ENCODE measurements at regions not wholly inside any gene's neighbourhood (a gene's known extent, or its start where the extent isn't known, plus 50 kb on each side); places are given as distances from the start of the nearest gene placed in this dataset.
"Not testable (repeated sequence)": the region's sequence is repeated elsewhere in the genome, so short reads cannot be mapped to it uniquely, and the experiment has no call there.

GRCh38 chr5:71771191-71771590 is 52.1 kb downstream of the CARTPT start:
- DNase-seq = no peak

GRCh38 chr5:71778678-71779276 is 59.7 kb downstream of the CARTPT start:
- no peak for DNase-seq

- no peak for DNase-seq
Observed at GRCh38 chr5:71780597-71780996, 61.5 kb downstream of the CARTPT start.

DNA sequence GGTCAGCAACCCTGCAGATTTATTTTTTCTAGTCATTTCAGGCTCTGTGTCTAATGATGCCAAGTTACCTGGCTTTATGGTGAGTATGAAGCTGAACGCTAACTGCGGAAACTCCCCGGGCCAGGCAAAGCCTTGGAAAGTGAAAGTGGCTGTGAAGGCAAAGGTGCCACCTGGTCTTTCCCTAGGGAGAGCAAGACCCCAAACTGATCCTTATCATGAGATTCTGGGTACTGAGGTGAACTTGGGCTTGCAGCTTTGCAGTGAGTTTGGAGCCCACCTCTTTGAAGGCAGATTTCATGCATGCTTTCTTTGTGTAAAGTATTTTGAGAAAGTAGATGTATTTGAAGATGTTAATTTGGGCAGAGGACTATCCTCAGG is 63.3 kb downstream of the CARTPT start:
- DNase-seq = no peak

DNA sequence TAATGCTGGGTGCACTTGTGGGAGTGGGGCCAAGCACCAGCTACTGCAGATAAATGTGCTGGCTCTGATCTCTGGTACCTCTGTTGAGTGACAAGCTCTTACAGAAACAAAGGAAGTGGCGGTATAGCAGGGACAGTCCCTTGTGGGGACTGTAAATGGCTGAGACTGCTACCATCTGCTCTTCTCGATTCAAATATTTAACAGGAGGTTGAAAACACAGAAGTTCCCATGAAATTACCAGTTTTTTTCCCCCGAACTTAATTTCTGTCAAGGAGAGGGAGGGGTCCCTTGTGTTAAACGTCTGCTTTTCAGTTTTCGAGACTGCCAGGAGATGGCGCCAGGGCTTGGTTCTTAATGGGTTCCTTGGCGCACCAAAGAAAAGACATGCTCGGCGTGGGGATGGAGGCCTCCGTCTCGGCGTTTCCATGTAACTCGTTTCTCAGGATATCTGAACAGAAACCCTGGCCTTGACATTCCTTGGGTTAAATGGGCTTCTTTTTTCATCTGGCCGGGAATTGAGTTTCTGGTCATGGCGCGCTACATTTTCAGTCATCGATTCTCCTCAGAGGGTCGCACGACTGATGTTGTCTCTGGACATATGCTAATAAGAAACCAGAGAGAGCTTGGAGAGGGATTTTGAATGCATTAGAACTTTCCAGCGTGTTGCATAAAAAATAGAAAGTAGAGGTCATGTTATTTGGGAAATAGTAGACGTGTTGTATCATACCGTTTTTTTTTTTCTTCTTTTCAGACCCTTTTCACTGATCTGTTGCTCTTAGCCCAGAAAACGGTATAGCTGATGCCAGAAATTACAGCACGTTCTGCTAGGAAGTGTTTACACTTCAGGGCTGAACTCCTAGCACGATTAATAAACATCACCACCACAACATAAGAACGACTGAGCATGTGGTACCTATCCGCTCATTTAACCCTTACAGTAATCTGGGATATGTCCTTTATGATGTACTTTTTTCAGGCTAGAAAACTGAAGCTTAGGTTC is 64.0 kb downstream of the CARTPT start:
- DNase-seq = peak in 2 of 5 donors; percentile 13 to 47

DNA sequence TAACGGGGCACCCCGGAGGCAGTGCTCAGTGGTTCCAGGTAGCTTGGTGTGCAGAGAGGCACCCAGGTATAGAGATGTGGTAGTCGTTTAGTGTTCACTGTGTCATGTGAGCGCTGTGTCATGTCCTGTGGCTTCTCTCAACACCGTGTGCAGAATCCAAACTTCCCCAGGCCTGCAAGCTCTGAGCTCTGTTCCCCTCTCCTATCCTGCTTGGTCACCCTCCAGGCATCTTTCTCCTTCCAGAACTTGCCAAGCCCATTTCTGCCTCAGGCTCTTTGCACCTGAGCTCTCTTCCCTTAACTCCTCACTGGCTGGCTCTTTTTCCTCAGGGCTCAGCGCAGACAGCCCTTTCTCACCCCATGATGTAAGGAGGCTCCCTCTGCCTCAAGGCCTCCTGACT is 64.8 kb downstream of the CARTPT start:
- no peak for DNase-seq

DNA sequence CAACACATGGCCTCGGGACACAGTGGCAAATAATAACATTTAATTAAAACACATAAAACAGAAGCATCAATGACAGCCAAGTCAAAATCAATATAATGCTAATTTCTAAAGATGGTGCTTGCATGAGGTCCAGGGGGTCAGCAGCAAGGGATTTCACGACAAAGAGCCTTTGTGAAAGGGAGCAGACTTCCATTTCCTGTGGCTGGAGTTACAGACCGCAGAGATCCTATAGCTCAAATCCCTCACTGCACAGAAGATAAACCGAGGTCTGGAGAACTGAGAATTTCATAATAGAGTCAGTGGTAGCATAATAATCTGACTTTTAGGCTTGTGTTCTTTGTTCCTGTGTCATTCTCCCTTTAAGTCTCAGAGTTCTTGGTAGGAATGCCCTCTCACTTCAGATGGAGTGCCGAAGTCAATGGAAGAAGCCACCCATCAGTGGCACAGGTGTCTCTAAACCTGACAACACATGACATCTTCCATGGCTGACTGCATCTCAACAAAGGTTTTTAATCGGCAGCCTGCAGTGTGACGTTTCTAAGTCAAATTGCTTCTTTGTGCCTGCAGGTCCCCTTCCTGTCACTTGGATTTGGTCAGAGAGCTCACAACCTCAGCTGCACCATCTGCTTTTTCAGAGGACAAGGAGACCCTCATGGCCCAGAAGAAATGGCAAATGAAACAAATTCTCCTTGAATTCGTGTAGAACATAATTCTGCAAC is 67.4 kb downstream of the CARTPT start:
- DNase-seq = no peak

DNA sequence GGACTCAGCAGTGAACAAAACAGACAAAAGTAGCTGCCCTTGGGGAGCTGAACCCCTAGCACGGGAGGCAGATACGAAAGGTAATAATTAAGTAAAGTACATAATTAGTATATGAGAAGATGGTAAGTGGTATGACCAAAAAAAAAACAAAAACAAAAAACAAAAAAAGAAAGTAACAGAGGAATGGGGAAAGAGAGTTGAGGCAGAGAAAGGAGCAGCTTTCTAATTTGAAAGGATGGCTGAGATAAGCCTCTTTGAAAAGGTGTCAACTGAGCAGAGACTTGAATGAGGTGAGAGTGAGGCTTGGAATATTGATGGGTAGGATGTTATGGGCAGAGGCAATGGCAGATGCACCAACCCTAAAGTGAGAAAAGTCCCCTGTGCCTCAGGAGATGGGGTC is 69.7 kb downstream of the CARTPT start:
- no peak for DNase-seq

GRCh38 chr5:71789746-71790145 is 70.7 kb downstream of the CARTPT start:
- no peak for DNase-seq

DNA sequence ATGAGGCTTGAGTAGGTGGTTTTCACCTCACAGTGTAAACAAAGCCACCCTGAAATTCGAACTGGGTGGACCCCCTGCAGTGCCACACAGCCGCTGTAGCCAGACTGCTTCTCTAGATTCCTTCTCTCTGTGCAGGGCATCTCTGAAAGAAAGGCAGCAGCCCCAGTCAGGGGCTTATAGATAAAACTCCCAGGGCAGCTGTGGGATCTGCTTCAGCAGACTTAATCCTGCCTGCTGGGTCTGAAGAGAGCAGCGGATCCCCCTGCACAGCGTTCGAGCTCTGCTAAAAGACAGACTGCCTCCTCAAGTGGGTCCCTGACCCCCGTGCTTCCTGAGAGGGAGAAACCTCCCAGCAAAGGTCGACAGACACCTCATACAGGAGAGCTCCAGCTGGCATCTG is 71.4 kb downstream of the CARTPT start:
- DNase-seq = no peak

GRCh38 chr5:71792041-71792440 is 73.0 kb downstream of the CARTPT start:
- not testable (repeated sequence) for DNase-seq

- no peak for DNase-seq
Observed at GRCh38 chr5:71794061-71794695, 75.1 kb downstream of the CARTPT start.

DNA sequence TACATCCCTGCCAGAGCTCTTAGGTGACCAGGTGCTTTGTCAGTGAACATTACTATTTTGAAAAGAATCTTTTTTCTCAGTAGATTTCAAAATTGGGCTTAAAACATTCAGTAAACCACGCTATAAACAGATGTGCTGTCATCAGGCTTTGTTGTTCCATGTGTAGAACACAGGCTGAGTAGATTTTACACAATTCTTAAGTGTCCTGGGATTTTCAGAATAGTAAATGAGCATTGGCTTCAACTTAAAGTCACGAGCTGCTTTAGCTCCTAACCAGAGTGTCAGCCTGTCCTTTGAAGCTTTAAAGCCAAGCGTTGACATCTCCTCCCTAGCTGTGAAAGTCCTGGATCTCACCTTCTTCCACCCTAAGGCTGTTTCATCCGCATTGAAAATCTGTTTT is 83.6 kb downstream of the CARTPT start:
- DNase-seq = no peak

DNA sequence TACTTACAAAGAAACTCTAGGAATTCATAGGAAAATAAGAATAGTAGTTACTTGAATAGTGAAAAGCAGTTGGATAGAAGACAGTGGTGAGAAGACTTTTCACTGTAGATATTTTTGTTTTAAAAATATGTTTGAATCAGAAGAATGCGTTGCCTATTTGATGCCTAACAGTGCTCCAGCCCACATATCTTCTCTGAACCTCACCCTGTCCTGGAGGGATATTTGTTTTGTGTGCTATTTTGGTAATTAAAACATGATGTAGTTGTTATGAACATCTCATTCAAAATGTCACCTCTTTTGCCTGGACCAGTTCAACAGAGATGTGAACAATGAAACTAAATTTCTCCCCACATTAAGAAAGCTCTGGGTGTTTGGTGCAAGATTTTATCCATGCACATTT is 87.6 kb downstream of the CARTPT start:
- DNase-seq = no peak

DNA sequence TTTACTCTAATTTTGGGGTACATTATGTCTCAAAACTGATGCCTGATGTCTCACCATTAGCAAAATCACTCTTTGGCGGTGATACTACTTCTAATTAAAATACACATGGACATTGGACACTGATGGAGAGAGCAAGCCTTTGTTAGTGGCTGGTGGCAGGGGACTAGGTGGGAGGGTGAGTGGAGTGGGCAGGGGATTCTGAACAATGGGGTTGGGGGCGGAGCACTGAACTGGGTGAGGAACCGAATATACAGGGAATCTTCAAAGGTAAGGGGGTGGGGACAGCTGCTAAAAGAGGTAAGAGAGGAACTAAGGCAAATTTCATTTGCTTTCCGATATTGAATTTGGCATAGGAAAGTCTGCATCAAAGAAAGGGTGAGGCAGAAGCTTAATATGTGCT is 88.8 kb downstream of the CARTPT start:
- DNase-seq = no peak

DNA sequence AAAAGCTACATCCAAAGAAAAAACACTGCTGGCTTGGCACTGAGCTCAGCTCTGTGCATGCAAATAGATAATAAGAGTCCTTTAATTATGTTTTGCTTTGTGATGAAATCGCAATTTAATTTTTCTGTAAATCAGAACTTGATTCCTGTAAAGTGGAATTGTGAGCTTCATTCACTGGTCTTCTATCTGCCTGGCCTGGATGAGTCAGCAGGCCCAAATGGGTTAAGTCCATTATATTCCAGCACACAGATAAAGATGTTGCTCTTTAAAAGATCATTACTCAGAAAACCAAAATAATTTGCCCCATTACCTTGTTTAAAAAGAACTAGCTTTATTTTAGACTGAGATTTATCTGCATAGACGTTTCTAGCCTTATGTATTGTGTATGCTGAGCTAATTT is 90.4 kb downstream of the CARTPT start:
- no peak for DNase-seq

- DNase-seq = no peak
Observed at GRCh38 chr5:71810023-71810422, 90.9 kb downstream of the CARTPT start.

DNA sequence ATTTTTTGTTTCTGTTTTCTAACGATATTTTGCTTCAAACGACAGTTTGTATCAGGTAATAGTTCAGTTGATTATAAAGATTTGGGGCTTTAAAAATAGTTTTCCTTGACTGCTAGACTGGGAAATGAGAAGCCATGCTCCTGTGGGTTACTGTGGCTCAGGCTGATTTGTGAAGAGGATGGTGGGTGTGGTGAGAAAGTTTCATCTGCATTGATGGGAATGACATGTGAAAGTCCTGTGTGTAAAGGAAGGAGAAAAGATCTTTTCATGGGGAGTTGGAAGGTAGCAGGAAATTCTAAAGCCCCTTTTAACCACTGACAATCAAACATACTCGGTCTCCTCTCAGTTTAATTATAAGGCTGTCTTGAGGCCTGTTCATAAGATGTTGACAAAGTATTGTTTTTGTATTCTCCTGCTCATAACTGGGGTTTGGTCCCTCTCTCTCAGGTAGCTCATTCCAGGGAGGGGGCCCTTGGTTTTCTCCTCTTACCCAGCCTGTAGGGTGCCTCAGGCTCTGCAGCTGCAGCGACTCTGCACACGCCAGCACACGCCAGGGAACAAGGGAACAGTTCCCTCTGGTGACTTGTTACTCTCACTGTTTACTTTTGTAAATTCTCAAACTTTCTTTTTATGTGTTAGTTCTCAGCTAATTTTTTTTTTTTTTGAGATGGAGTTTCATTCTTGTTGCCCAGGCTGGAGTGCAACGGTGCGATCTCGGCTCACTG is 91.6 kb downstream of the CARTPT start:
- no peak for DNase-seq

DNA sequence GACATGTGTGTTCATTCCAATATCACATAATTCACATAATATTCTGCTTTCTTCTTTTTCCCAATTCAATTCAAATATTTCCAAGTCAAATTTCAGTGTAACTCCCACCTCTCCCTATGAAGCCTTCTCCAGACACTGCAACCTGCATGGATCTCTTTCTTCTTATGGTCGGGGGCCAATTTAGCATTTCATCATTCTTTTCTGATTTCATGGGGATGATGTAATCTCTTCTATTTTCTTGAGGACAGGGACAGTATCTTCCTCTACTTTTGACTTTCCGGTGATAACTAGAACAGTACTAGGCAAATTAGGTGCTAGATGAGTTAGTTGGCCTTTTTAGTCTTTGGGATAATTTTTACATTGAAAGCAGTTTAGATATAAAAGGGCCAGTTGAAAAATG is 92.7 kb downstream of the CARTPT start:
- DNase-seq = no peak

- DNase-seq = no peak
Observed at GRCh38 chr5:71816307-71816706, 97.2 kb downstream of the CARTPT start.

DNA sequence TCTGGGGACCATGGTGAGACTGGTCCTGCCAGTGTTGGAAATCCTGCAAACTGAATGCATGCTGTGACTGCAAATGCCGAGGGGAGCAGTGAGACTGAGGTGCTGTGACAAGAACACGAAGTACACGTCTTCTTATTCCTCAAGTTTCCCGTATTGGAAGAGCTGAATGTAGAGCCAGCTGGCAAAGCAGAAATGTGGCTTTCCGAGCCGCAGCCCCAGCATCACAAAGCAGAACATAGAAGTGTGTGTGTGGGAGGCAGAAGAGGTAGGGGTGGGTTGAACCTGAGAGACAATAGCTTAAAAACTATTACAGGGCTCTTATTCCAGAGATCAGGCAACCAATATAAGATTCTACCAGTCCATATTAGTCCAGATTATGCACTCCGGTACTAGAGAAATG is 98.8 kb downstream of the CARTPT start:
- DNase-seq = no peak

GRCh38 chr5:71821029-71821428 is 102.0 kb downstream of the CARTPT start:
- no peak for DNase-seq

Measured in T-helper 1 cell (primary cell).